Neural cell (in vitro differentiated cells): ENCODE measurements at regions not wholly inside any gene's neighbourhood (a gene's known extent, or its start where the extent isn't known, plus 50 kb on each side); places are given as distances from the start of the nearest gene placed in this dataset.

Experiments
- H2AFZ ChIP-seq: fragments of 200-600, 300-800 bp; sonication (generic), shearing (Covaris generic); 2 replicates; pipeline ENCODE4 v1.6.0; 2014; ENCODE audit warnings: low read depth, mild to moderate bottlenecking, antibody characterized with exemption, low read length, moderate library complexity
- H3F3A ChIP-seq: fragments of 200-600 bp; shearing (Covaris generic); 2 replicates; pipeline ENCODE4 v1.6.1; 2016; ENCODE audit warnings: mild to moderate bottlenecking, moderate library complexity, mixed read lengths, antibody characterized with exemption, low read length; ENCODE audit not compliant: insufficient read depth, poor library complexity, severe bottlenecking
- H3K27ac ChIP-seq: fragments of 200-600, 300-800 bp; sonication (generic), shearing (Covaris generic); 2 replicates; pipeline ENCODE4 v1.5.1; 2014; ENCODE audit warnings: mild to moderate bottlenecking, low read length, moderate library complexity
- H3K27me3 ChIP-seq: fragments of 300-800, 200-600 bp; sonication (generic), shearing (Covaris generic); 2 replicates; pipeline ENCODE4 v1.6.0; 2014; ENCODE audit warnings: mild to moderate bottlenecking, low read depth, low read length, moderate library complexity; ENCODE audit not compliant: insufficient read depth
- H3K36me3 ChIP-seq: fragments of 300-800, 200-600 bp; sonication (generic), shearing (Covaris generic); 2 replicates; pipeline ENCODE4 v1.5.1; 2014; ENCODE audit warnings: mild to moderate bottlenecking, antibody characterized with exemption, low read length, moderate library complexity; ENCODE audit not compliant: insufficient read depth
- H3K4me2 ChIP-seq: fragments of 300-800, 200-600 bp; sonication (generic), shearing (Covaris generic); 2 replicates; pipeline ENCODE4 v1.6.0; 2014; ENCODE audit warnings: mild to moderate bottlenecking, low read length
- H3K4me3 ChIP-seq: fragments of 300-800, 200-600 bp; sonication (generic), shearing (Covaris generic); 2 replicates; pipeline ENCODE4 v1.5.1; 2014; ENCODE audit warnings: mild to moderate bottlenecking, low read length, moderate library complexity
- H3K79me2 ChIP-seq: fragments of 200-600 bp; shearing (Covaris generic); replicated peaks from 2 replicates; pipeline ENCODE4 v1.6.0; 2014; ENCODE audit warnings: mild to moderate bottlenecking, low read length, moderate library complexity; ENCODE audit not compliant: insufficient read depth
- H3K9ac ChIP-seq: fragments of 300-800, 200-600 bp; sonication (generic), shearing (Covaris generic); 2 replicates; pipeline ENCODE4 v1.6.1; 2016; ENCODE audit warnings: mild to moderate bottlenecking, low read length, mixed read lengths
- H3K9me2 ChIP-seq: fragments of 200-600 bp; shearing (Covaris generic); 2 replicates; pipeline ENCODE4 v1.6.1; 2016; ENCODE audit warnings: mild to moderate bottlenecking, low read length, mixed read lengths; ENCODE audit not compliant: insufficient read depth
- H3K9me3 ChIP-seq: fragments of 200-600, 300-800 bp; sonication (generic), shearing (Covaris generic); 2 replicates; pipeline ENCODE4 v1.6.1; 2016; ENCODE audit warnings: mild to moderate bottlenecking, mixed run types, low read length, moderate library complexity, mixed read lengths
- H4K20me1 ChIP-seq: fragments of 200-600 bp; shearing (Covaris generic); 2 replicates; pipeline ENCODE4 v1.6.1; 2016; ENCODE audit warnings: mild to moderate bottlenecking, mixed run types; ENCODE audit not compliant: insufficient read depth
- EP300 ChIP-seq: fragments of 450-650 bp; conservative IDR thresholded peaks from 2 replicates; pipeline ENCODE4 v1.6.1; 2014; ENCODE audit warnings: antibody characterized with exemption, mild to moderate bottlenecking, moderate library complexity; ENCODE audit not compliant: poor library complexity, severe bottlenecking
- EZH2 ChIP-seq: fragments of 200-600, 300-800 bp; shearing (Covaris generic), sonication (generic); IDR thresholded peaks from 2 replicates; pipeline ENCODE4 v1.6.1; 2014; ENCODE audit warnings: antibody characterized with exemption, low read length, borderline replicate concordance, mild to moderate bottlenecking; ENCODE audit not compliant: insufficient read depth, poor library complexity, severe bottlenecking
- MXI1 ChIP-seq: fragments of 450-650 bp; conservative IDR thresholded peaks from 2 replicates; pipeline ENCODE4 v1.6.1; 2014; ENCODE audit warnings: antibody characterized with exemption, mild to moderate bottlenecking; ENCODE audit not compliant: poor library complexity, severe bottlenecking
- POLR2AphosphoS5 ChIP-seq: IDR thresholded peaks from 2 replicates; pipeline ENCODE4 v1.6.1; 2012
- RAD21 ChIP-seq: fragments of 450-650 bp; conservative IDR thresholded peaks from 2 replicates; pipeline ENCODE4 v1.6.1; 2014; ENCODE audit warnings: antibody characterized with exemption, mild to moderate bottlenecking, moderate library complexity
- REST ChIP-seq: IDR thresholded peaks from 2 replicates; pipeline ENCODE4 v1.6.1; 2012; ENCODE audit warnings: borderline replicate concordance
- SMC3 ChIP-seq: fragments of 450-650 bp; conservative IDR thresholded peaks from 2 replicates; pipeline ENCODE4 v1.6.1; 2014; ENCODE audit warnings: antibody characterized with exemption, mild to moderate bottlenecking, moderate library complexity; ENCODE audit not compliant: poor library complexity
- TAF1 ChIP-seq: IDR thresholded peaks from 2 replicates; pipeline ENCODE4 v1.6.1; 2012; ENCODE audit warnings: low read depth
- TF ChIP-seq, protein P1 (sequence below): fragments of 450-650 bp; IDR thresholded peaks from 2 replicates; pipeline ENCODE4 v1.5.1; 2014; ENCODE audit warnings: antibody characterized with exemption, mild to moderate bottlenecking, moderate library complexity; ENCODE audit not compliant: poor library complexity, severe bottlenecking

GRCh38 chr15:96088650-96089049, 241.8 kb upstream of the NR2F2 start:
- Histone ChIP-seq H3K4me3 (no peak overlapping the region), H4K20me1 (no peaks in the 10 kb centered on the region), H3K4me2 (no peak overlapping the region), H3F3A (no peaks in the 10 kb centered on the region), H3K79me2 (no peaks in the 10 kb centered on the region), H2AFZ (no peak overlapping the region), H3K36me3 (no peaks in the 10 kb centered on the region), H3K27me3 (peaks cover 59% of the 10 kb centered on the region), H3K9me3 (no peaks in the 10 kb centered on the region), H3K27ac (no peak overlapping the region), H3K9me2 (no peaks in the 10 kb centered on the region), H3K9ac (no peak overlapping the region)
- TF ChIP-seq, protein P1, sequence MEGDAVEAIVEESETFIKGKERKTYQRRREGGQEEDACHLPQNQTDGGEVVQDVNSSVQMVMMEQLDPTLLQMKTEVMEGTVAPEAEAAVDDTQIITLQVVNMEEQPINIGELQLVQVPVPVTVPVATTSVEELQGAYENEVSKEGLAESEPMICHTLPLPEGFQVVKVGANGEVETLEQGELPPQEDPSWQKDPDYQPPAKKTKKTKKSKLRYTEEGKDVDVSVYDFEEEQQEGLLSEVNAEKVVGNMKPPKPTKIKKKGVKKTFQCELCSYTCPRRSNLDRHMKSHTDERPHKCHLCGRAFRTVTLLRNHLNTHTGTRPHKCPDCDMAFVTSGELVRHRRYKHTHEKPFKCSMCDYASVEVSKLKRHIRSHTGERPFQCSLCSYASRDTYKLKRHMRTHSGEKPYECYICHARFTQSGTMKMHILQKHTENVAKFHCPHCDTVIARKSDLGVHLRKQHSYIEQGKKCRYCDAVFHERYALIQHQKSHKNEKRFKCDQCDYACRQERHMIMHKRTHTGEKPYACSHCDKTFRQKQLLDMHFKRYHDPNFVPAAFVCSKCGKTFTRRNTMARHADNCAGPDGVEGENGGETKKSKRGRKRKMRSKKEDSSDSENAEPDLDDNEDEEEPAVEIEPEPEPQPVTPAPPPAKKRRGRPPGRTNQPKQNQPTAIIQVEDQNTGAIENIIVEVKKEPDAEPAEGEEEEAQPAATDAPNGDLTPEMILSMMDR, result no peak
- TF ChIP-seq MXI1, result no peak
- TF ChIP-seq RAD21, result no peak
- TF ChIP-seq EZH2, result no peak
- TF ChIP-seq EP300, result no peak
- no peak for TF ChIP-seq REST
- no peak for TF ChIP-seq SMC3
- TF ChIP-seq POLR2AphosphoS5, result no peak
- TF ChIP-seq TAF1, result no peak

- Histone ChIP-seq H2AFZ (no peak overlapping the region), H3K4me3 (no peak overlapping the region), H3K36me3 (no peaks in the 10 kb centered on the region), H3K27ac (no peak overlapping the region), H3K4me2 (no peak overlapping the region), H3K9ac (no peak overlapping the region), H3K9me2 (no peaks in the 10 kb centered on the region), H3K27me3 (peaks cover 59% of the 10 kb centered on the region), H3K79me2 (no peaks in the 10 kb centered on the region), H3F3A (no peaks in the 10 kb centered on the region), H3K9me3 (no peaks in the 10 kb centered on the region), H4K20me1 (no peaks in the 10 kb centered on the region)
- TF ChIP-seq, protein P1, result no peak
- TF ChIP-seq POLR2AphosphoS5 (no peak), RAD21 (no peak), EZH2 (no peak), TAF1 (no peak), SMC3 (no peak), REST (no peak), EP300 (no peak), MXI1 (no peak)
These were observed 241.0 kb upstream of the NR2F2 start for GRCh38 chr15:96089405-96090058.
